Stimulated activated CD8-positive, alpha-beta memory T cell treated with anti-CD3 and anti-CD28 coated beads, Interleukin-12 subunit alpha, Interleukin-12 subunit beta, amount 100 ng/mL, for 24 hours (primary cell): ENCODE measurements at regions not wholly inside any gene's neighbourhood (a gene's known extent, or its start where the extent isn't known, plus 50 kb on each side); places are given as distances from the start of the nearest gene placed in this dataset.

Experiments
- DNase-seq: peaks from one replicate; pipeline ENCODE4 v3.0.0-alpha.2; 2020; ENCODE audit errors: extremely low read depth

GRCh38 chr2:8580316-8581233 lies 101.3 kb upstream of the ID2 start:
- DNase-seq: no peak

- DNase-seq: no peak
Measured at GRCh38 chr2:8581234-8581561, 100.7 kb upstream of the ID2 start.

GRCh38 chr2:8581601-8582041 lies 100.2 kb upstream of the ID2 start:
- DNase-seq: no peak

GRCh38 chr2:8582191-8582590 lies 99.7 kb upstream of the ID2 start:
- DNase-seq: no peak

- no peak for DNase-seq
Measured at GRCh38 chr2:8582651-8583399, 99.0 kb upstream of the ID2 start.

GRCh38 chr2:8583400-8584173 lies 98.3 kb upstream of the ID2 start:
- peak; percentile 61 for DNase-seq

GRCh38 chr2:8584174-8585066 lies 97.4 kb upstream of the ID2 start:
- DNase-seq: no peak

- no peak for DNase-seq
Measured at GRCh38 chr2:8586457-8587051, 95.3 kb upstream of the ID2 start.

GRCh38 chr2:8587251-8587791 lies 94.5 kb upstream of the ID2 start:
- DNase-seq: no peak

- no peak for DNase-seq
Measured at GRCh38 chr2:8587920-8588830, 93.7 kb upstream of the ID2 start.

GRCh38 chr2:8588831-8589191 lies 93.0 kb upstream of the ID2 start:
- DNase-seq: no peak

GRCh38 chr2:8589721-8590120 lies 92.1 kb upstream of the ID2 start:
- DNase-seq: no peak

GRCh38 chr2:8590938-8591337 lies 90.9 kb upstream of the ID2 start:
- no peak for DNase-seq

- no peak for DNase-seq
Measured at GRCh38 chr2:8592736-8593135, 89.1 kb upstream of the ID2 start.

- no peak for DNase-seq
Measured at GRCh38 chr2:8593243-8593642, 88.6 kb upstream of the ID2 start.

- no peak for DNase-seq
Measured at GRCh38 chr2:8594731-8595427, 87.0 kb upstream of the ID2 start.

- no peak for DNase-seq
Measured at GRCh38 chr2:8595428-8595805, 86.4 kb upstream of the ID2 start.

- no peak for DNase-seq
Measured at GRCh38 chr2:8595811-8596600, 85.8 kb upstream of the ID2 start.
